GM21447 (cell line): ENCODE measurements at regions not wholly inside any gene's neighbourhood (a gene's known extent, or its start where the extent isn't known, plus 50 kb on each side); places are given as distances from the start of the nearest gene placed in this dataset.

ENCODE experiments used
- ATAC-seq: cut with Tn5 transposase; IDR thresholded peaks from one replicate; pipeline ENCODE4 v1.9.1; 2021; ENCODE audit not compliant: unreplicated experiment

- no peak for ATAC-seq
Measured at GRCh38 chr13:31853643-31854326, 114.5 kb downstream of the RXFP2 start.

GRCh38 chr13:31859571-31859970 lies 120.2 kb downstream of the RXFP2 start:
- peak; percentile 55 for ATAC-seq

GRCh38 chr13:31860002-31860401 lies 120.7 kb downstream of the RXFP2 start:
- ATAC-seq: no peak

- ATAC-seq: no peak
Measured at GRCh38 chr13:31862828-31863227, 123.5 kb downstream of the RXFP2 start.

GRCh38 chr13:31864307-31864706 lies 125.0 kb downstream of the RXFP2 start:
- no peak for ATAC-seq

- no peak for ATAC-seq
Measured at GRCh38 chr13:31866099-31866498, 126.8 kb downstream of the RXFP2 start.

- ATAC-seq: no peak
Measured at GRCh38 chr13:31867709-31868108, 128.4 kb downstream of the RXFP2 start.

GRCh38 chr13:31869582-31869981 lies 130.3 kb downstream of the RXFP2 start:
- ATAC-seq: no peak

GRCh38 chr13:31870511-31870910 lies 131.2 kb downstream of the RXFP2 start:
- no peak for ATAC-seq

GRCh38 chr13:31873145-31873544 lies 133.8 kb downstream of the RXFP2 start:
- ATAC-seq: no peak

GRCh38 chr13:31875134-31875533 lies 135.8 kb downstream of the RXFP2 start:
- ATAC-seq: no peak

GRCh38 chr13:31878052-31878451 lies 138.7 kb downstream of the RXFP2 start:
- ATAC-seq: no peak

- ATAC-seq: no peak
Measured at GRCh38 chr13:31878495-31878894, 139.2 kb downstream of the RXFP2 start.

GRCh38 chr13:31878955-31879354 lies 139.6 kb downstream of the RXFP2 start:
- no peak for ATAC-seq

GRCh38 chr13:31880851-31881494 lies 141.6 kb downstream of the RXFP2 start:
- no peak for ATAC-seq

- no peak for ATAC-seq
Measured at GRCh38 chr13:31881495-31881882, 142.2 kb downstream of the RXFP2 start.

- ATAC-seq: no peak
Measured at GRCh38 chr13:31882794-31883193, 143.5 kb downstream of the RXFP2 start.

- no peak for ATAC-seq
Measured at GRCh38 chr13:31884556-31884955, 145.2 kb downstream of the RXFP2 start.

GRCh38 chr13:31885994-31886393 lies 145.6 kb upstream of the FRY start:
- no peak for ATAC-seq

- no peak for ATAC-seq
Measured at GRCh38 chr13:31887286-31887685, 144.3 kb upstream of the FRY start.

- ATAC-seq: no peak
Measured at GRCh38 chr13:31890946-31891345, 140.6 kb upstream of the FRY start.

- no peak for ATAC-seq
Measured at GRCh38 chr13:31891472-31891871, 140.1 kb upstream of the FRY start.

GRCh38 chr13:31894931-31895330 lies 136.6 kb upstream of the FRY start:
- no peak for ATAC-seq
